NCI-H1694 (cell line): ENCODE measurements at regions not wholly inside any gene's neighbourhood (a gene's known extent, or its start where the extent isn't known, plus 50 kb on each side); places are given as distances from the start of the nearest gene placed in this dataset.
A peak's percentile ranks its signal among the peaks of the same experiment; 100 is the strongest.
"Not testable (repeated sequence)": the region's sequence is repeated elsewhere in the genome, so short reads cannot be mapped to it uniquely, and the experiment has no call there.

Experiments used
- DNase-seq: peaks from one replicate; lab custom pipeline; 2025; lab: John Stamatoyannopoulos, UW

DNA sequence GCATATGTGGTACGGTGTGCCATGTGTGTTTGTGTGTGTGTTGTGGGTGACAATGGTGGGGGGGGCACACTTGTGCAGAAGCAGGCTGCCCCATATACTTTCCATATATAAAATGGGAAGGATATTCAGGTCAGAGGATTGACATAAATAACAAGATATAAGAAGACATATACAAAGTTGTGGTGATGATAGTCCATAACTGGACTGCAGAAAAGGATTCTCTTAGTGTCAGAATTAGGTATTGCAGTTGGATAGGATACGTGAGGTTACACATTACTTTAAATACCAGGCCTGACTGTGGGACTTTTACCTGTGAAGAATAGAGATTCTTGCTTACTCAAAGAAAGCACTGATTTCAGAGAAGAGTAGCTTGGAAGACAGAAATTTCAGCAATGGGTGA is 1260.3 kb downstream of the EPHA7 start:
- DNase-seq = no peak

DNA sequence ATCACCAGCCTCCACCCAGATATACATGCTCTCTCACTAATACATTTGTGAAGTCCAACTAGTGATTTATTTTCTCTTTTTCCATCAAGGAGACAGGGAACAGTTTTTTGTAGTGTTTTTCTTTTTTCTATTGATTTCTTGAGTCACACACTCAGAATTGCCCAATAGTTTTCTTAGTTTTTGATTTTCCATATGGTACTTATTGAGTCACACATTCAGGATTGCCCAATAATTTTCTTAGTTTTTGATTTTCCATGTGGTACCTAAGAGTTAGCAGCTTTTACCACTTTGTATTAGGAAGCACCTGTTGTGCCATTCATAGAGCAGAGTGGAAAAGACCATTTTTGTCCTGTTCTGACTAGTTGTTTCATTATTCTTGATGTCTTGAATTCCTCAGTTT is 1268.8 kb downstream of the EPHA7 start:
- DNase-seq = no peak

DNA sequence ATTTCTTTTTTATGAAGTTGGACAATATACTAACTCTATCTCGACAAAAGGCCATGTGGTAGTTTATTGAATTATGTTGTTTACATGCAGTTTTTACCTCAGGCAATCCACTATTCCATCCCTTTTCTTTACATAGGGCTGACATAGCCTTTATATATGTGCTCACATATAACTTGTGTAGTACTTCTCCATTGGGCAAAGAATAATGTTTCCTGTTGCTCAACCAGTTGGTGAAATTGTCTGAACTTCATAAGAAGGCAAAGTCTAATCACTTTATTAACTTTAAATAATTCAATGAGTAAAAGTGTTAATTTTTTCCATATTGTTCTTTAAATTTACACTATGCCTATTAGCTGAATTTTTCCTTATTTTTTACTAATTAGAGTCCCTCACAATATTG is 1272.1 kb downstream of the EPHA7 start:
- no peak for DNase-seq

DNA sequence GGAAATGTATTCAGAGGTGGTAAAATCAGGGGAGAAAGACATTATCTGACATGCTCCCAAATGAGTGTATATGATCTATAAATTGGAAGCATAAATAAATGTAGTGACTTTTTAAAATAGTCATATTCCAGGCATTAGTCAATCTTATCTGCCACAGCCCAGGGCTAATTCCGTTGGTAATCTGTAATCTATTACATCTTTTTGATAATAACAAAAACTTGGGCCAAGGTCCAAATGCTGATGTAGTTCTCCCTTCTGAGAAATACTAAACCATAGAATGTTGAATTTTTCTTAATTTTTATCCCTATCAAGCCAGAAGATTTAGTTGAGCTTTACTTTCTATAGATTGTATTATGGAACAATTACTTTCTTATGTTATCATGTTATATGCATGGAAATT is 1279.8 kb downstream of the EPHA7 start:
- DNase-seq = no peak

DNA sequence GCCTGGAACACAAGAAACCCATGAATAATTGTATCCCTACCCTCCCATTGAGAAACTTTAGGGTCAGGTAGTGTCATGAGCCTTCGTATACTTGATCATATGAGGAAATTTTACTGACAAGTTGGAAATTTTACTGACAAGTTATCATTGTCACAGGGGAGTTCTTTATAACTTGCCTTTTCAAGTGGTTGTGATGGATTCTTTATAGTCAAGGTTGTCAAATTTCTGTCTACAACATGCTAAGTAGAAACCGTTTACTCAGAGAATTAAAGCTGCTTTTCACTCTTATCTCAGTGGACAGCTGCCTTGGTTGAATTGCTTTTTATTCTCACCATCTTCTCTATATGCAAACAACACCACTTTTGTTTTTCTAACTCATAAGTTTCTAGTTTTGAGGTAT is 1286.4 kb downstream of the EPHA7 start:
- DNase-seq = no peak

DNA sequence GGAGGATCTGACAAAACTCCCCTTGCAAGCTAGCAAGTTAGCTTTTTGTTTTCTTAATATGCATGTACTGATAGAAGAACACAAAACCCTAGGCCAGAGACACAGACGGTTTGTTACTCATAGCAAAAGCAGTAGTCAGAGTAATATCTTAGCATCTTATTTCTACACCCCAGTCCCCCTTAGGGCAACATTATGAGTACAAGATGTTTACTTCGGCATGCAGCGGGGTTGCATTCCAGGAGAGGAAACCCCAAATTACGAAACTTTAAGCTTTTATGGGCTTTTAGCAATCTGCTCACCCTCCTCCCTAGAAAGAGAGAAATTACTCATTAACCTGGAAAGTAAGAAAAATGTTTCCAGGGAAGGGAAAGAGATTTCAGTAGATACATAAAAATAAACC is 1286.9 kb downstream of the EPHA7 start:
- DNase-seq = no peak

DNA sequence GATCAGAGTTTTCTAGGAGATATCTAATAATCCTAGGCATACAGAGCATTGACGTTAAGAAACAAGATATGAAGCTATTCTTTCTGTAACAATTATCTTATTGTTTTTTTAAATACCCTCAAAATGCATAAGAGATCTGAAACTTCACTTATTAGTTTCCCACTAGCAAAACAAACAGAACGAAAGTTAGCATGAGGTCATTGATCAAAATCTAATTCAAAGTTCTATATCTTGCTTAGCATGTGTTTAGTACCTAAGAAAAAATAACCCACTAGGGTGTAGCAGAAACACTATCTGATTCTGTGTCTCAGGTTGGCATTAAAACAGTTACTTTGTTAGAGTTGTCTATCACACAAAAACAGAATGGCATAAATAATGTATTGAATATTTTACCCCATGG is 1288.4 kb downstream of the EPHA7 start:
- no peak for DNase-seq

DNA sequence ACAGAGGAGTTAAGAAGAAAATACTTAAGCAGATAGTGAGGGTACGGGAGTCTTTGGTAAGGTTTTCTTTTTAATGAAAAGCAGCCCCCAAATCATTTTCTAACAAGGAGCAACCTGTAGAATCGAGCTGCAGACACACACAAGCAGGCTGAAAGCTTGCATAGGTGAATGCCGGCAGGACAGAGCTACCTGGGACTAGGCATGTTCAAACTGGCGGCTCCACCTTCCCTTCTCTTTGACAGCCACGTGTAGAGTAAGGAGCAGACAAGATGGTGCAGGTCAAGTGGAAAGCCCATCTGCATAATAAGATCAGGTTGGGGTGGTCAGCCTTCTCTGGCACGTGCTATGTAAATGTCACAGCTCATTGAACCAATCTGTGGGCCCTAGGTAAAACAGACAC is 1292.4 kb downstream of the EPHA7 start:
- DNase-seq = no peak

DNA sequence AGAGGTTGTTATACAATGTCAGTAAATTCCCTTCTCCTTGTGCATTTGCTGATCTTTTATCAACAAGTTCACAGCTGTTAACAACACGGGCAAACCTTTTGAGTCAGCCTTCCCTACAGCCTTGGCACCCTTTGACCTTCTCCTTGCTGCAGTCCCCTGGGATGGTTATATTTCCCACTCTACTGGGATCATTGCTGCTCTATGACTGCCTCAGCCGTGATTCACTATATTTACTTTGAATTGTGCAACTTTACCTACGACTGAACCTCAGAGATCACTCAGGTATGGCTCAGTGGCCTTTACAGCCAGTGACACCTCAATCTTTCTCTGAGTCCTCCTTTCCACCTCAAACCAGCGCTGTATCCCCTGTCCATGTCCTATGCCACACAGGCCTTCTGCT is 1293.3 kb downstream of the EPHA7 start:
- no peak for DNase-seq

DNA sequence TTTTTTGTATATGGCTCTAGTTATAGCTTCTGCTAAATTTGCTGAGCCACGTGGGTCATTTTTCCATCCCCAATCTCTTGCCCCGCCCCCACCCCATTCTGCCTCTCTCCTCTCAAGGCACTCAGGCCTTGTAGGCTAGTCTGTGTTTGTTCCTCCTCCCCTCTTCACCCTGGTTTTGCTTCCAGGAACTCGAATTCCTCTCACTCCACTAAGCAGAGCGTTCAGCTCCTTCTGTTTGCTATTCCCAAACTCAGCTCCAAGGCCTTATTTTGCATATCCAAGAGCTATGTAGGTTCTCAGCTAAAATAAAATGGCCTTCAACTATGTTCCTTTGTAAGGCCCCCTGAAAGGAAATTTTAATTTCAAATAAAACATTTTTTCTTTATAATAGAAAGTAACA is 1293.7 kb downstream of the EPHA7 start:
- DNase-seq = no peak

DNA sequence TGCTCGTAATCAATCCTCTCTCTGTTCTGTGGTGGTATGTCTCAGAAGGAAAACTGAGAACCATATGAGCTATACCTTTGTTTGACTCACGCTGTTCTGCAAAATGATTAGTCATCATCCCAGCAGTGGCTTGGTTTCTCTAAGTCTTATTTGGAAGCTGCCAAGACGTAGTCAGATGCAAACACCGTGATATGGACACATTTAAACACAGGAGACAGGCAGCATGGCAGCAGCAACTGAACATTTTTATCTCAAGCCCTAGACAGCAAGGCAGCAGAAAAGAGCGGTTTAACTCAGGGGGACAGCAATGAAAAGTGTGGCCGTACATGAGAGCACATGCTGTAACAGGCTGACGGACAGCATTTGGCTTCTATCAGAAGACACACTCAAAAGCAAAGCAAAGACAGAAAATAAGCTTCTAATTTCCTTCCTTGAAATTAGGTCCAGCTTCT is 1295.1 kb downstream of the EPHA7 start:
- no peak for DNase-seq

DNA sequence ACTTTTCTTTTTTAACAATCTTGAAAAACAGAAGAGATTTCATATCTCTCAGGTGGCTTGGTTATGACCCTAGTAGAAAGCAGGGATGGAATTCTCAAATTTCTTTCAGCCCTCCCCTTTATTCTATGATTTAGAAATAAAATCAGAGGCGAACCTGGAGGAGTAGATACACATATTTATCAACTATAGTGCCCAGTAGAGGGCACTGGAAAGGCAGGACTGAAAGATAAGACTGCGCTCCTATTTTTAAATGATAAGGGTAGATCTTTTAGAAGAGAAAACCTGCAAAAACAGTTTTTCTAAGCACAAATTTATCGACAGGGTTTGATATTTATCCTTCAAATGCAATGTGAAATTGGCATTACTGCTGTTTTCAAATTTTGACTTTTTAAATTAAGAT is 1296.6 kb downstream of the EPHA7 start:
- DNase-seq = peak; percentile 28

DNA sequence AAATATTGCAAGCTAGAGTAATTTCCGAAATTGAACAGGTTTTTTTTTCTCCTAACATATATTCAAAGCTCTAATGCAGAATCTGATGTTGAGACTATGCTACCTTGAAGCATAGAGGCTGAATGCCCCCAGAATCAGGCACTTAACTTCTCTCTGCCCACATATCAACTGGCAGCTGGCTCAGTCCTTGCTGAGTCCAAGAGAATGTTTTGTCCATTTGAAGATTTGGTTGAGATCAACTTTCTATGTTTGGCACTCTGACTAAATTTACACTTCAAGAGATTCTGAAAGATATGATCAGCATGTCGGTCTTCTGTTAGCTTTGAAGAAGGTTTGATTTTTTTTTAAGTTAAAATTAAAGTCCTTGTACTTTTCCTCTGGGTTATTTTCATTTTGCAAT is 1298.1 kb downstream of the EPHA7 start:
- no peak for DNase-seq

DNA sequence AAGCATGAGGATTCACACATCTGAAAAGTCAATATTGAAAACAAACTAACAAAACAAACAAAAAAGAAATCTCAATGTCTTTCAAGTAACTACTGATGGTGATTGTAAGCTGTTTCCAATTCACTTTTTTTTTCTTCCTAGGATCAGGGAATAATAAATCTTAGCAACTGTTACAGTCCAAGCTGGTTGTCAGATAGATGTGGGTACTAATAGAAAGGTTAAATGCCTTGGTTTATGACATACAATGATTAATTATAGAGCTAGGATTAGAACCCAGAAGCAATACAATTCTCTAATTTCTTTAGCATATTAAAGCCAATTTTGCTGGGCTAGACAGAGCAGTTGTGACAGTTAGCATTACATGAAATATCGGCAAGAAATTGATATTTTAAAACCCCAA is 1301.6 kb downstream of the EPHA7 start:
- DNase-seq = no peak

DNA sequence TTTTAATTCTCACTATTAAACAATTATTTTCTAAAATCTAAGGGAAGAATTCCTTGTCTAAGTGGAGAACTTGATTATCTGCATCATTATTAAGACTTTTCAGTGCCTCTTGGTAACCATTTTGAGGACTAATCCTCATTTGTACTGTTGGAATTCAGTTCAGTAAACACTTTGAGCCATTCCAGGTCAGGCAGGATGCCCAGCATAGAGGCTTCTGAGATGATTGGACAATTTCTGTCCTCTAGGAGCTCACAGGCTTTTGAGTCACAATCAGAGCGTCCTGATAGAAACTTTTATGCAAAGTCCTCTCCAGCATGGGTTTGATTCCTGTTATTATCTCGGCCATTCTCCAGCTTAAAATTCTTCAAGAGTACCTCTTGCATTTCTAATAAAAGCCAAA is 1304.6 kb downstream of the EPHA7 start:
- no peak for DNase-seq

DNA sequence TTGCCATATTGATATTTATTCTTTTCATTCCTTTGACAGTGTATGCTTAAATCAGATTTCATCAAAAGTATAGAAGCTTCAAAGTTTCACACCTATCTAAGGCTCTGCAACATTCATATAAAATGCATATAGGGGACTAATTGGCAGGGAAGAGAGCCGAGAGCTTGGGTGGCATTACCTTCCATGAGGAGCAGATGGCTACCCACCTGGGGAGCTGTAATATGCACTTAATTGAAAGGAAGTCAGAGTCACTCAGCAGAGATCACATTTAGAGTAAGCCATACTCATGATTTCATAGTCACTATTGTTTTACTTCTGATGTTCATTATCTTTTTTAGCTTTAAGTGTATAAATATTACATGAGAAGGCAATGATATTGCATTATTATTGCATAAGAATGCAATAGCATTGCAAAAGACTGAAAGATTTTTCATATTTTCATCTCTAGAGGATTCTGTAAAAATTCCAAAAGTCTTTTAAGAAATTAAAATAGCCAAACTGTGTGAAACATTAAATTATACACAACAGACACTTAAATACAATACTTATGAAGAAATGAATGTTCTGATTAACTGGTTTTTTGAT is 1305.2 kb downstream of the EPHA7 start:
- no peak for DNase-seq

DNA sequence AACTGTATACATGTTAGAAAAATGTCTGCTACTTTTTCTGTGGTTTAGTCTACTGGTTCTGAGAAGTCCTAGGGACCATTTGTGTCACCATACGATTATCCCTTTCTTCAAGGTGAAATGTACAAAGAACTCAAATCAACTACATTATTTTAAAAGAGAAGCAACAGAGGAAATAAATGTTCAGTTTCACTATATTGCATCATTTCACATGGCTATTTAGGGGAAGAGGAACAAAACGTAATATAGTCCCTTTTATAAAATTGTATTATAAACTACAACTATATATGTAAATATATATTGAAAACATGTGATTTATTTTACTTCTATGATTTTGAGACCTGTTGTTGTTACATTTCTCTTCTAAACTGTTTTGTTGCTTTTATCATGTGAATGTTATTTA is 1308.0 kb downstream of the EPHA7 start:
- no peak for DNase-seq

DNA sequence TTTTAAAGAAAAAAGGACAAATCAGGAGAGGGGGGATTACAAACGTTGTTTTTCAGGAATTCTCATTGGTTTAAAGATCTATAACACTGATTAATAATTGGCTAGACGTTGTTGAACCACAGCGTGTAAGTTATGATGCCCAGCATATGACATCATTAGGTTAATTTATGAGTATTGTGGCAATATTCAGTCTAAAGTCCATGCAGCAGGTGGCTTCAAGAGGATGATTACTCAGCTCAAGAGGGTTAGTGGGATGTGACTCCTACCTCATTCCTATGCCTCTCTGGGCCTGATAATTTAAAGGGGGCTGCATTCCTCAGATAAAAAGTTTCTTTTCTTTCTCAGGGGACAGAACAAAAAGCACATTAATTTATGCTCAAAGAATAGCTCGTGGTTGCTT is 1309.0 kb downstream of the EPHA7 start:
- no peak for DNase-seq

DNA sequence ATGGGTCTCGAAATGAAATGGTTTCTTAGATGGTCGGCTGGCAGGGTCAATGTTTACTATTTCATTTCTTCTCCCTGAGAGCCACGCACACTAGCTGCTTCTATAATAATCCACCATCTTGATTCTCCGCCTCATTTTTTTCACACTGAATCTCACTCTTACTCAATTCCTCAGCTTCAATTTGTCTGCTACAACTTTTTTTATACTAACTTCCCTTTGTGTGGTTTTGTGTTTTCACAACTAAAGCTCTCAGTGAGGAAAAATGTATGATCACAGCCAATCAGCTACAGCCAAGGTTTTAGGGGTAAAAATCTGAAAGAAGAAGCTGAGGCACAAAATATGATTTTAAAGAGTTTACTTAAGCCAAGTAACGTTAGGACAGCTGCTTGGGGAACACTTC is 1309.4 kb downstream of the EPHA7 start:
- DNase-seq = no peak

DNA sequence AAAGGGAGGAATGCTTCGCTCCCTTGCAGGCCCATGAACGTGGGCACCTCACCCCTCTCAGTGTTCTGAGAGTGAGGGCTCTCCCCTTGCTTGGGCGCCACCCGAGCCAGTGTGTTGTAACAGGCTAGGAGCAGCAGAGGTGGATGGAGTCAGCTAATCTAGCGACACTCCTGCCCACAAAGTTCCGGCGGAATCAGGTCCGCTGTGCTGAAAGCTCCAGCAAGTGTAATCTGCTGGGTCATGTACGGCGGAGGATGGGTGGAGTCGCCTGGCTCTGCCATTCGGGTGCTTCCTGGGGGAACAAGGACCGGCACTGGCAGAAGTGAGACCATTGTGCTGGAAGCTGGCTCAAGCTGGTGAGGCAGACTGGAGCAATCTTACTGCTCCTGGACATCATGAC is 1310.1 kb downstream of the EPHA7 start:
- DNase-seq = no peak

DNA sequence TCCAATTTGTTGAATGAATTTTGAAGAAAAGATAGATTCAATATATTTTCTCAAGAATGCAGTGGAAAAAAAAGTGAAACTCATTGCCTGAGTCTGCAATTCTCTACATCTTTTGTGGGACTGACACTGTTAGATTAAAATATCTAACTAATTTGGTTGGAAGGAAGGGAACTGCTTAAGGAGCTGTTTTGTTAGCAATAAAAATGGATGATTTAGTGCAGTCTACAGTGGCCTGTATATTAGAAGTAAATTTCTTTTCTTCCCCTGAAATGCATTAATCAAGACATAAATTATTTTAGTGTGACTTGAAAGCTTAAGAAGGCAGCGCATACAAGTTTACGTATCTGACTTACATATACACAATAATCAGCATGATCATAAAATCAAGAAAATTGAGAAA is 1332.6 kb downstream of the EPHA7 start:
- DNase-seq = no peak

DNA sequence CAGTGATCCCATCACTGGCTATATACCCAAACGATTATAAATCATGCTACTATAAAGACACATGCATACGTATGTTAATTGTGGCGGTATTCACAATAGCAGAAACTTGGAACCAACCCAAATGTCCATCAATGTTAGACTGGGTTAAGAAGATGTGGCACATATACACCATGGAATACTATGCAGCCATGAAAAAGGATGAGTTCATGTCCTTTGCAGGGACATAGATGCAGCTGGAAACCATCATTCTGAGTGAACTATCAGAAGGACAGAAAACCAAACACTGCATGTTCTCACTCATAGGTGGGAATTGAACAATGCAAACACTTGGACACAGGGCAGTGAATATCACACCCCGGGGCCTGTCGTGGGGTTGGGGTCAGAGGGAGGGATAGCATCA is 1335.4 kb downstream of the EPHA7 start:
- not testable (repeated sequence) for DNase-seq

DNA sequence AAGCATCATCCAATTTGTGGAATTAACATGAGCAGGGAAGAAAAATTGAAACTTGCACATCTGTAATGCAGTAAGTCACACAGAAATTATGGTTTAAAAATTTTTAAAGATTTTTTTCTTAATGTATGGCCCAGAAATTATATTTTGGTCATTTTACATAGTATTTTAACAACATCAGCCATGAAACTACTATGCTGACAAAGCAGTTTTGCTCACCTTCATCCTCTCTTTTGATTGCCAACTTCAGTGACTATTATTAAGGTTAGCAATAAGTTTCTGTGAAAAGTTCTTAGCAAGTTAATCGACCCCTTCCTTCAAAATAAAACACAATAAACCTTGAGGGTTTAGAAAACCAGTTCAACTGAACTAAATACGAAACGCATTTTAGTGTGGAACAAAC is 1347.0 kb downstream of the EPHA7 start:
- DNase-seq = no peak

DNA sequence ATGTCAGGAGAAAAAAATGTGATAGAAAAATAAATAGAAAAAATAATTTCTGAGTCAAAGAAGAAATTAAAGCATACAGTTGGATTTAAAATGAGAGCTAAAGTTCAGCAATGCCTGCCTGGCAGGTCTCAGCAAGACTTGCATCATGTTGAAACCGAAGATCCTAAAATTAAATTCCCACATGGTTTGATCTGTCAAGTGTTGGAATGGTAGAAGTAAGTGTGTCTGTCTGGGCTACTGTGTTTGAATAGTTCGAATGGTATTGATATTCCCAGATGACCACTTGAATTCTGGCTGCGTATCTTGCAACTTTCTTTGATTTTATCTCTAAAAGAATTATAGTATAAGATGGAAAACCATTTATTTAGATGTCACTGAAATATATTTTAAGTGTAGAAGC is 1349.6 kb downstream of the EPHA7 start:
- DNase-seq = no peak

DNA sequence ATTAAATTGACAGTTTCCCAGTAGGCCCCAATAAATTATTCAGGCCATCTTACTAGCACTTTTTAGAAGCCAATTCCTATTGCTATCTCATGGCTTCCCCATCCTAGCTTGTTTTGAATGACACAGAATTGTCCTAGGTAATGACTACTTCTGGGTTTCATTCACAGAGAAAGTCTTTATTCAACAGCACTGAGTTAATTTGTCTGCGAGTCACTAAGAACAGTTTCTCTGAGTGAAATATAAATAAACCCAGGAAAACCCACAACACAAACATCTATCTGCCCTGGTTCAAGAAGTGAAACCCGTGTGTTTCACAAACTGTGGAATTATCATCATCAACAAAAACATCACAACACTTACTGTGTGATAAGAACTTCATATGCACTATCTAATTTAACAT is 1366.8 kb downstream of the EPHA7 start:
- no peak for DNase-seq
